NCI-H2227 (cell line): ENCODE measurements at regions not wholly inside any gene's neighbourhood (a gene's known extent, or its start where the extent isn't known, plus 50 kb on each side); places are given as distances from the start of the nearest gene placed in this dataset.

ENCODE experiments used
- DNase-seq: peaks from one replicate; lab custom pipeline; 2025; ENCODE audit not compliant: unreplicated experiment; lab: John Stamatoyannopoulos, UW

DNA sequence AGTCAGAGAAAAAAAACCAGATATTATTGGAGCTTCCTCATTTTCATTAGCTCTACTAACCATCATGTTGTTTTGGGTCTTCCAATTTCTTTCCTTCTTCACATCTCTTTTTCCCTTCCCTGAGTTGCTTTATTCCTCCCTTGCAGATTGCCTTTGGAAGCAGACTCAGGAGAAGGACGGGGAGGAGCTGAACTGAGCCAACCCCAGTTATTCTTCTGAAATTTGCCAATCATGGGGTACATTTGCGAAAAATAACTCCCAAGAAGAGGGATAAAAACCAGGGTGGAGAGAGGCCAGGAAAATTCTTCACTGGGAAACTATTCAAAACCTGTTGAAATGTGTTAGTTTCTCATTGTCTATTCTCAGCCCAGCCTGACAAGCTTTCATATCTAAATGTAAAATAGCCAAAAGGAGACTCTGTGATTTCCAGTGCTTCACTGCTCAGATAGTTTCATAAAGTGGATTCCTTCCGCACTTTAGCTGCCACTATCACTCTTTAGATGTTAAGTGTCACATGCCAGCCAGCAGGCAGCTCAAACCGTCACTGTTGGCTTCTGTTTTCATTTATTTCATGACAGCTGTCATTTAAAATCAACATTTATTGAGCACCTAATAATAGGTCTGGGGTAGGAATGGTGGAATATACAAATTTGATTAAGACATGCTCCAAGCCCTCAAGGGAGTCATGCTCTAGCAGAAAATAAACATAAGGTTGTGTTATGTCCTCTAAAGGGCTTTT is 204.5 kb downstream of the SREK1 start:
- no peak for DNase-seq

DNA sequence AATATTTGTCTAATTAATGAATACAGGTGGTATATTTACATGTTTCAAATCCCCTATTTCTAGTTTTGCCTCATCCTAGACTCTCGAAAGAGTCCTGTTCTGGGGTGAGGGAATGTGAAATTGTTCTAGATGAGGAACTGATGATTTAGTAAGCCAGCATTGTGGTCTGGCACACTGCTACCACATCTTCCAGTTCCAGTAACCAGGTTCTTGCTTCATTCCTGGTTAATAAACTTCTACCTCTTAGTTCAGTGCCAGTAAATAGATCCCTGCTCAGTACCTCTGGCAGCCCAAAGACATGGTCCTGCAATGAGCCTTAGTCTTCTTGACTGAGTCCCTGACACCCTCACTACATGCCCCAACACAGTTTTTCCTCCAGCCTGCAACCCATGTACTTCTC is 207.7 kb downstream of the SREK1 start:
- DNase-seq, result no peak

DNA sequence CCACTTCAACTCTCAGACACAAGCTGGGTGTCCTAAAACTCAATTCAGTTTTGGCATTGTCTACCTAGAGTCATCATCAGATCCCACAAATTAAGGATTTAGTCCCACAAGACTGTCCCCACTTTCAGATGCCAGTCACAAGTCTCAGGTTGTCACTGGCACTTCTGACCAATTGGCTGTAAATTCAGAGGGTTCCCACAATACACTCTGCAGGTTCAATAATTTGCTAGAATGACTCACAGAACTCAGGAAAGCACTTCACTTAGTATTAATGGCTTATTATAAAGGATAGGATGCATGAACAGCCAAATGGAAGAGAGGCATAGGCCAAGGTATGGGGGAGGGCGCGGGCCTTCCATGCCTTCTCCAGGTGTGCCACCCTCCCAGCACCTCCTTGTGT is 209.1 kb downstream of the SREK1 start:
- no peak for DNase-seq

DNA sequence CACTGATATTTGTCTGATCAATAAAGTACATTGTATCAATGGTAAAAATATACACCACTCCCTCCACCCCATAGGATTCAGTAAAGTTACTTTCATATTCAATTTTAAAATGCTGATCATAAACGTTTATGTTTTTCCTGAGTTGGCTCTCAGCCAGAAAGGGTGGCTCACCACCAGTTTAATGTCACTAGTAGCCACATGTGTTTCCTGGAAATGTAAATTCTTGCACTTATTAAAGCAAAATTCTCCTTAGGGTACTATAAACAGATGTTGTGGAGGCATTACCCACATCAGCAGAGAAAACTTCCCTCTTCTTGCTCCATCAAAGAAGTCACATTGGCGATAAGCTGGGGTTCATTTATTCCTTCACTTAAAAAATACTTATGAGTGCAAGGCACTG is 210.3 kb downstream of the SREK1 start:
- no peak for DNase-seq

DNA sequence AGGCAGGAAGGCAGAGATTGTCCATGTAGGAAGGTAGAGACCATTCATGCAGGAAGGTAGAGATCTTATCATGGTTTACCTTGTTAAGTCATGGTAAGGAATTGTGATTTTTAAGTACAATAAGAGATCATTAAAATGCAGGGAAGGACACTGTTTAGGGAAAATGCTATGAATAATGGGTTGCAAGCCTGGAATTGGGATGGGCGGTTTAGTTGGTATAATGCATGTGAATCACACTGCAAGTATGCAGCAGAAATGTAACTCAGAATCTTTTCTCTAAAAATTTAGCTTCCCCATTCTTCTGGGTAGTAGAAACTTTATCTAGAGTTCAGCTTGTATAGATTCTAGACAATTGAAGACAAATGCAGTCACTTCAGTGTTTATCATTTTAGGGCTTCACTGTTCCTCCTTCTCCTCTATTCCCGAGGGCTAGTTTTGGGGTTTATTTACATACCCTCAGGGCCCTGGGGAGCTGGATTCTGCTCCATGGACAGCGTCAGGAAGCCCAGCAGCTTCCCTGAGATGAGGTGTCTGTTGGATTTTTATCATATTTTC is 212.0 kb downstream of the SREK1 start:
- no peak for DNase-seq

DNA sequence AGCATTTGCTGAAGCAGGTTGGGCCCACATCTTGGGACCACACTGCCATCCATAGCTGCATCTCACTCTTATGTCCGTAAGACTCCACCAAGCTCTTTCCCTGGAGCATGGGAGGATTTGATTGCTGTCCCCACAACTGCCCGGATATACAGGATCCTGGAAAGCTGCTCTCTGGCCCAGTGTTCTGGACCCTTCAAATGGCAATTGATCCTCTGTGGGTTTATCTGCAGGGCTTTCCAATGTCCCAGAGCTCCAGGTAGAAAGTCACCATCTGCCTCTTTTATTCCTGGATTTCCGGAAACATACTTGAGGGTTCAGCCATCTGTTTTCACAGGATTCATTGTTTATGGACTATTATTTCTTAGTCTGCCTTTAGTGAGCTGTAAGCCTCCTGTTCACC is 214.6 kb downstream of the SREK1 start:
- DNase-seq, result no peak

DNA sequence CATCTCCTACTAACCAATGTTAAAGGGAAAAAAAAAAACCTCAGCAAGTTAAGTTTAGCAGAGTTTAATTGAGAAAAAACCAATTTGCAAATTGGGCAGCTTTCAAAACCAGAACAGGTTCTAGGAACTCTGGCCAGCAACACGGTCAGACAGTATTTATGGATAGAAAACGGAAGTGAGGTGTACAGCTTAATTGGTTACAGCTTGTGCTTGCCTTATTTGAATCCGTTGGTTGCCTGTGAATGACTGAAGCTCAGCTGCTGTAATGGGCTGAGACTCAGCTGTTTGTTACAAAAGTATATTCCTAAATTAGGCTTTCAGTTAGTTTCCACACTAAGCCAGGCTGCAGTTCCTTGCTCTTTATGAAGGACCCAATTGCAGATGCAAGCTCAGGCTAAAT is 217.0 kb downstream of the SREK1 start:
- DNase-seq, result no peak

DNA sequence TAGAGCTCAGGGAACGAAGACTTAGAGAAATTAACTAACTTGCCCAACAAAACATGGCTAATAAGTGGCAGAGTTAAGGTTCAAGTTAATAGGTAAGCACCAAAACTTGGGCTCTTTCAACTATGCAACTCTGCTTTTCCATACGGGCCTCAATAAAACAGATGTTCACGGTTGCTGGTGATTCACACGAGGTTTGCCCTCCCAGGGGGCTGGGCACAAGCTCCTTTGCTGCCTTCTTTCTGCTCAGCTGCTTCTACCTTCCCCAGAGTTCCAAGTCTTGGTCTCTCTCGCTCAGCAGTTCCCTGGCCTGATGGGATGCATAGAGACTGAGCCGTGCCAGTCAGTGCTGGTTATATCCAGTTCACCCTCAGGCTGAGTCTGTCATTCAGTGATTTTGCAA is 217.9 kb downstream of the SREK1 start:
- no peak for DNase-seq

DNA sequence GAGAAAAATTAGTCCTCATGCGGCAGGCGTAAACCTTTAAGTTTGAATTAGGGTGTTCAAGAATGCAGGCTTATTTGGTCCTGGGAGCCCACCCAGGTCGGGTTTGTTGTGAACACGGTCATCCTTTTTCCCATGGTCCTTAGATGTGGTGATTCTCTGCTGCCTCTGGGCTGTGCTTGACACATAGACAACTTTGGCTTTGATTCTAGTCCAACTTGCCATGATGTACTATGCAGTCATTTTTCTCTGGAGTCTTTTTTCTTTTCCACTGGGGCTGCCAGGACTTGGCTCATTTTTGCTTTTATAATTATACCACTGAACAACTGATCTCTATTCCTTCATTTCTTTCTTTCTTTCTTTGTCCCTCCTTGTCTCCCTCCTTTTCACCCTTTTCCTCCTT is 218.6 kb downstream of the SREK1 start:
- DNase-seq, result no peak

DNA sequence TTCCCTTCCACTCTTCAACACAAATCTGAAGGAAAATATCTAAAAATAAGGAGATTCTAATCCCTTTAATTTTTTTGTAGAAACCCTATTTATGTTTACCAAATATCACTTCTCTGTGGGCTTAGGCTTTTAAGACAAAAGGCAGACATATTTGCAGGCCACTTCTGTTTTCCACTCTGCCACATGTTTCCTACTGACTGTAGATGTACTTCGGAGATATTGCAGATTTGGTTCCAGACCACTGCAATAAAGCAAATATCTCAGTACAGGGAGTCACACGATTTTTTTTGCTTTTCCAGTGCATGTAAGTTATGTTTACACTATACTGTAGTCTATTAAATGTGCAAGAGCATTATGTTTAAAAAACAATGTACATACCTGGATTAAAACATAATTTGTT is 219.0 kb downstream of the SREK1 start:
- no peak for DNase-seq

DNA sequence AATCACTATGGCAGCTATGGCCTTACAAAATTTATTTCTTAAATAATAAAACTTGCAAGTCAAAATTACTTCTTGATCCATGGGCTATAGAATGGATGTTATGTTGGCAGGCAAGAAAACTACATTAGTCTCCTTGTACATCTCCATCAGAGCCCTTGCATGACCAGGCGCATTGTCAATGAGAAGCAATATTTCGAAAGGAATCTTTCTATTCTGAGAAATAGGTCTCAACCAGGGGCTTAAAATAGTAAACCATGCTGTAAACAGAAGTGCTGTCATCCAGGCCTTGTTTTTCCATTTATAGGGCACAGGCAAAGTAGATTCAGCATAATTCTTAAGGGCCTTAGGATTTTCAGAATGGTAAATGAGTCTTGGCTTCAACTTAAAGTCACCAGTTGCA is 220.1 kb downstream of the SREK1 start:
- DNase-seq, result no peak

DNA sequence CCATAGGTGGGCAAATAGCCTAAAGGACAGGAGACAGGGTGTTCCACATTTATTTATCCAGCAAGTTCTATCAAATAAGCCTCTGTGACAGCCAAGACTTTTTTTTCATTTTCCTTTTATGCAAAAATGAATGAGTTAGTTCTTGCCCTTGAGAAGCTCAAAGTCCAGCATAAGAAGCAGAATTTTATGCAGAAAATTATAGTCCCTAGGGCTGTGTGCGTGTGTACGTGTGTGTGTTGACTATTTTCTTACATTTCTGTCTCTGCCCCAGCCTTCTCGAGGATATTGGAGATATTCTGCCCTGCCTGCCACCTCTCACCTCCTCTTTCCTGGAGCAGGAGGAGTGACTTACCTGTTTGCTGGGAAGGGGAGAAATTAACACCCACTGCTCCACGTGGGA is 221.9 kb downstream of the SREK1 start:
- no peak for DNase-seq

DNA sequence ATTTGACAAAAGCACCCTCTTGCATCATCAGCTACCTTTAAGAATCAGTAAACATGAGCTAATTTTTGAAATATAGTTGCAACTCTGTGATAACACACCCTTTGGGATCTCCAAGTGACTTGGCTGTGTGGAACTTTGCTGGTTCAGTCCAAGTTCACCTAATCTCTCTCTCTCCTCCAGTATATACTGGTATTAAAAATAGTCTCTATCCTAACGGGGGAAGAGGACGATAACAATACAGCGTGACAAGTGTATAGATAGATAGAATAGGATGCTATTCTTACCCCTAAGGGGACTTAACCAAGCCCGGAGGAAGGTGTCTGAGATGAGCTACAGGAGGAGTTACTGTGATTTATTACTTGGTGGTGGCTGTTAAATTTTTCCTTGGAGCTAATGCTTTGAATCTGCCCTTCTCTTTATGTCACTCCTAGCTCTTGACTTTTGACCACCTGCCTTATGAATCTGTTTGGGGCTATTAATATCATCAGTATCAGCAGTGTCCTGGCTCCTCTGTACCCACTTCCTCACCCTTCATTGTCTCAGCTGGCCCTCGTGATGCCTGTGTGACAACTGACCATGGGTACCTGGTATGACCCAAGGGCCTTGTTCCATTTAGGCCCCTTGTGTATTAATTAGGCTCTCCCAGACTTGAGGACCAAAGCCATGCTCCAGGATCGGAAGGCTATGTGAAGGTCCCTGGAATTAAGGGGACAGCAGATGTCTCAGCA is 223.9 kb downstream of the SREK1 start:
- DNase-seq, result no peak

DNA sequence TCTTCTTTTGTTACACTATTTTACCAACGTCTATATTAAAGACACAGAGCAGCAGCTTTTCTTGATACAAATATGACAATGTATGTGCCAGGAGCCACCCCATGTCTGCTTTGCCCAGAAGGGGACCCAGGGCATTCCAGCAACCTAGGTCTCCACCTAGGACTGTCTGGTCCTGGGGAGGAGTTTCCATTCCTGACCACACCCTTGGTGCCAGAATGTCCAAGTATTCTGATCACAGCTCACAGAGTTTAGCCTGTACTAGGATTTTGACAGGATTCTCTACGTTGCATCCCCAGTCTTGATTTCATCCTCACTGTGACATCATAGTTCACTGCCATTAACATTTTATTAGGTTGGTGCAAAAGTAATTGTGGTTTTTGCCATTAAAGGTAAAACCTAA is 224.7 kb downstream of the SREK1 start:
- DNase-seq, result no peak

DNA sequence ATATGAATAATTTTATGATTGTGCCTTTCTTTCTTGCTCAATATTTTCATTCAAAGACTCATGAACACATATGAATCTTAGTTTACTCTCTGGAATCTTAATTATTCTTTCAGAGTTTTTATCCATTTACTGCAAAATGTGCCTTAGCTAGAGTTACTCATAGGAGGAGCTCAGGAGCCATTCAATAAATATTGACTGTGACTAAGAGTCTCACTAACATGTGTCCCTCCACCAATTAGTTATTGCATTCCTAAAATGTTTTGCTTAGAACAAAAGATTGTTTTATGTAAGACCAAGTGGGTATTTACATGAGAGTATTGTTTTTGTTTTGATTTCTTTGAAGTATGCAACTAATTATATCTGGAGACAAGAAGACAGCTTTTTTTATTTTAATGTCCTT is 218.4 kb upstream of the MAST4 start:
- no peak for DNase-seq

DNA sequence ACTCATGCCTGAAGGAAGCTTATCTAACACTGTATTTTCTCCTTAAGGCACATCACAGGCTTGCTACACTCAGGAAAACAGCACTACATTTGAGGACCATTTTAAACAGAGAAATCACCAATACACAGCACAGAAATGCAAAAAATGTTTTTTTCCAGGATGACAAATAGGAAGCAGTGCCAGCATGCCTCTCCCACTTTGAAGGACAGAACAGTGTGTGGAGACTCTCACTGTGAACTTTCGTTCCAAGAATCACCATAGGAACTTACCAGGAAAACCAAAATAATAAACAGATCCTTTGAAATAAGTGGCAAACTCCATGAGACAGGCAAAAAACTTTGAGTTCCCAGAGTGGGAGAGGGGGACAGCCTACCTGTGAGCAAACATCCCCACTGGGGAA is 217.8 kb upstream of the MAST4 start:
- no peak for DNase-seq

DNA sequence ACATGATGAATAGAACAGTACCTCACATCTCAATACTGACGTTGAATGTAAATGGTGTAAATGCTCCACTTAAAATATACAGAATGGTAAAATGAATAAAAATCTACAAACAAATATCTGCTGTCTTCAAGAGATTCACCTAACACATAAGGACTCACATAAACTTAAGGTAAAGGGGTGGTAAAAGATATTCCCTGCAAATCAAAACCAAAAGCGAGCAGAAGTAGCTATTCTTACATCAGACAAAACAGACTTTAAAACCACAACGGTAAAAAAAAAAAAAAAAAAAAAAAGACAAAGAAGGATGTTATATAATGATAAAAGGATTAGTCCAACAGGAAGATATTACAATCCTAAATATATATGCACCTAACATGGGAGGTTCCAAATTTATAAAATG is 214.0 kb upstream of the MAST4 start:
- no peak for DNase-seq

DNA sequence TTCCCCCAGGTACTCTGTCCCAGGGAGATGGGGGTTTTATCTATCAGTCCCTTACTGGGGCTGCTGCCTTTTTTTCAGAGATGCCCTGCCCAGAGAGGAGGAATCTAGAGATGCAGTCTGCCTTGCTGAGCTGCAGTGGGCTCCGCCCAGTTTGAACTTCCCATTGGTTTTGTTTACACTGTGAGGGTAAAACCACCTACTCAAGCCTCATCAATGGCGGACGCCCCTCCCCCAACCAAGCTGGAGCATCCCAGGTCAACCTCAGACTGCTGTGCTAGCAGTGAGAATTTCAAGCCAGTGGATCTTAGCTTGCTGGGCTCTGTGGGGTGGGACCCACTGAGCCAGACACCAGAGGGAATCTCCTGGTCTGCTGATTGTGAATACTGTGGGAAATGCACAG is 191.0 kb upstream of the MAST4 start:
- DNase-seq, result peak; percentile 1

DNA sequence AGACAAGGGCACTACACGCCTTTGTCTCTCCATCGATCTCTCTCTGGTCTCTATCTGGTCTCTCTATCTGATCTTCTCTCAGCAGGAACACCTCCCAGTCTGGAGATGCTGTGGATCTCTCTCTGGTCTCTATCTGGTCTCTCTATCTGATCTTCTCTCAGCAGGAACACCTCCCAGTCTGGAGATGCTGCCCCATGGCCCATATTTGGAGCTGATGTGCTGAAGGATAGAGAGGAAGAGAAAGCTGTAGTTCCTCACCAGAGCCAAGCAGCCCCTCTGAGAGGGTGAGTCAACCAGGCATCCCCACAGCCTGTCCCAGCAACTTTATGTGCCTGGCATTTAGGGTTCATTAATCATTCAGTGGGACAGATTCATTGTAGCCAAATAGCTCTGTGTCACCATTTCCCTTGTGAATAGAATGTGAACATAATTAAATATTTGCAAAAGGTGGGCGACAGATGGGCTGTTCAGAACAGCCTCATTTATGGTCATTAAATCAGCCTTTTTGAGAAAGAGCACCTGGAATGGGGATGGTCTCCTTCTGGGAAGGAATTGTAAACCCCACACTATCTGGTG is 189.3 kb upstream of the MAST4 start:
- no peak for DNase-seq

DNA sequence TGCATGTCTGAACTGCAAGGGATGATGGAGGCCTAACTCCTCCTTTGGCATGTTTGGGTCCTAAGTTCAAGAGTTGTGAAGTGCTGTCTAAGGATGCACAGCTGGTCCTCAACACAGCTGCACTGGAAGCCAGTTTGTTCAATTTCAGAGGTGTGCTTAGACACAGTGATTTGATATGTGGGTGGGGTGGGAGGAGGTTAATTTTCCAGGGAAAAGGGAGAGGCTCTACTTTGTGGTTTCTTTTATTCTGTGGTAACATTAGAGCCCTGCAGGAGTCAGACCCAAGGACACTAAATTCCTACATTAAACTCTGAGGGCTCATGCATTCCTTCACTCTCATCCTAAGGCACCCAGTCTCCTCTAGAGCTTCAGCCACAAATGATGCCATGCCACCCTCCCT is 188.4 kb upstream of the MAST4 start:
- no peak for DNase-seq

DNA sequence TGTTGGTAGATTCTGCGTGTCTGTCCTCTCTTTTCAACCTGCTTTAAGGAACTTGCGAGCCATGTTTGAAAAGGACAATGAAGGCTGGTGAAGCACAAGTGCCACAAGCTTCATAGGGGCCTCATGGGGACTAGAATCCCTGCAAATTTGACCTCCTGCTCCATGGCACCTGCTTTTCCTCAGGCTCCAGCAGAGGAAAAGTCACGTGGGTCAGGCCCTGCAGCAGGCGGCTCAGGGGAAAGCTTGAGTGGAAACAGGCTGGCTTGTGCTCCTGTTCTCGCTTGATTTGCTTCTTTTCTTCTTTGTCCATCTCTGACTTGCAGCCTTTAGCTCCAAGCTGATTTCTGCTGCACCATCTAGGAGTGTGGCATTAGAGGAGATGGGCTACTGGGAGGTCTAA is 187.6 kb upstream of the MAST4 start:
- DNase-seq, result no peak

DNA sequence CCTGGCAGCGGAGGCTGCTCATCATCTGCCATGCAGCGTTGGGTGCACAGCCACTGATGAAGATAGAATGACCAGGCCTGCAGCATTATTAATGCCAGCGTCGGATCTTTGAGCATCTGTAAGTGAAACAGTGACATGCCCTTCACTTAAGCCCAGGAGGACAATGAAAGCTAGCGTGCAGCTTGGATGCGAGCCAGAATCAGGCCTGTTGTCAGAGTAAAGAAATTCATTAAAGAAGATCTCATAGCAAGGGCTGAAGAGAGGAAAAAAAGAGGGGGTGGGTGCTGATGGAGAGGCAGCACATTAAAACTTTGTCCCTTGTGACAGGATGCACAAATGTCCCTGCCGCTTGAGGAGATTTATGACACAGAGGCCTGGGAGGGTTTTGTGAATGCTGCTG is 186.1 kb upstream of the MAST4 start:
- DNase-seq, result peak; percentile 78
